PFSK-1 (cell line): ENCODE measurements at regions not wholly inside any gene's neighbourhood (a gene's known extent, or its start where the extent isn't known, plus 50 kb on each side); places are given as distances from the start of the nearest gene placed in this dataset.

ENCODE experiments used
- FOXP2 ChIP-seq: optimal IDR thresholded peaks from 2 replicates; pipeline ENCODE3; 2011; ENCODE audit warnings: borderline replicate concordance, control low read depth, inconsistent platforms; ENCODE audit not compliant: insufficient read depth; ENCODE audit errors: extremely low read length, extremely low read depth
- POLR2AphosphoS5 ChIP-seq: IDR thresholded peaks from 2 replicates; pipeline ENCODE4 v1.6.1; 2012; ENCODE audit warnings: low read depth, mild to moderate bottlenecking, control low read depth, low read length, moderate library complexity
- REST ChIP-seq, 2 experiments: IDR thresholded peaks; 2 replicates each; pipeline versions ENCODE4 v1.6.1 to v1.8.0; 2011 to 2012; ENCODE audit warnings: low read depth in 2 of 2, low read length in 2 of 2, control low read depth in 1 of 2, inconsistent platforms in 1 of 2, mild to moderate bottlenecking in 1 of 2, moderate library complexity in 1 of 2; ENCODE audit not compliant: insufficient read depth in 1 of 2
- SIN3A ChIP-seq: IDR thresholded peaks from 2 replicates; pipeline ENCODE4 v1.6.1; 2012; ENCODE audit warnings: mild to moderate bottlenecking, low read length, moderate library complexity, borderline replicate concordance; ENCODE audit not compliant: insufficient read depth
- TAF1 ChIP-seq: IDR thresholded peaks from 2 replicates; pipeline ENCODE4 v1.6.1; 2012; ENCODE audit warnings: low read length, control low read depth, borderline replicate concordance; ENCODE audit not compliant: insufficient read depth

DNA sequence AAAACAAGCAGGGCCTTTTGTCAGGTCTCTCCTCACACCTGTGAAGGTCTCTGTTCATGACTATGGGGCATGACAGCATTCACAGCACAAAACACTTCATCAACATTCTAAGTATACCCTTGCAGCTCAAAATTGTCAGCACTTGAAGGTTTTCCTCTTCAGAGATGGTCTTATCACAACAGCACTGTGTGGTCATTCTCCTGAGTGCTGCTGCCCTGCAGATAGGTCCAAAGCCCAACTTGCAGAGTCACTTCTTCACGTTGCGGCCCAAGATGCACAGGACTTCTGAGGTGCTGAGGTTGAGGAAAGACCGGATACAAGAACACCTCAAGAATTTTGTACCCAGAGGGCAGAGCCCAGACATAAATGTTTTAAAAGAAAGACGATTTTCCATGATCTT lies 574.5 kb downstream of the UQCRFS1 start:
- TF ChIP-seq POLR2AphosphoS5 (no peak), REST (IDR thresholded peaks at IDR 0.05; ENCODE audit: insufficient read depth in 1 of 2, low read depth in 2 of 2, low read length in 2 of 2) (no peak), SIN3A (no peak), TAF1 (no peak), FOXP2 (no peak)
